H1 (cell line): ENCODE measurements at regions not wholly inside any gene's neighbourhood (a gene's known extent, or its start where the extent isn't known, plus 50 kb on each side); places are given as distances from the start of the nearest gene placed in this dataset.

Experiments
- CTCF ChIA-PET: fragments of 300-600 bp; sonication (Branson Sonifier 250); formaldehyde crosslinking; loops from one replicate; lab custom pipeline; 2021; ENCODE audit not compliant: partially characterized antibody; lab: Charles Lee
- POLR2A ChIA-PET: fragments of 300-600 bp; sonication (Branson Sonifier 250); formaldehyde crosslinking; loops from one replicate; lab custom pipeline; 2021; ENCODE audit warnings: inconsistent platforms; ENCODE audit not compliant: partially characterized antibody; lab: Charles Lee
- DNase-seq, 2 experiments: peaks; one replicate each; pipeline versions ENCODE4 v3.0.0 to v3.0.0-alpha.2; 2010 to 2022; ENCODE audit warnings: low spot score in 2 of 2, low read depth in 1 of 2, mixed read lengths in 1 of 2
- FAIRE-seq: peaks from 2 replicates; lab custom pipeline; 2011; peaks lifted over from hg19 to GRCh38; lab: Jason Lieb, UNC
- H2AFZ ChIP-seq: 2 replicates; pipeline ENCODE4 v1.8.1; 2012; ENCODE audit warnings: low read length, inconsistent platforms
- H2AK5ac ChIP-seq: 2 replicates; pipeline ENCODE4 v1.6.1; 2013; ENCODE audit warnings: low read depth, low read length
- H2BK120ac ChIP-seq: replicated peaks from 2 replicates; pipeline ENCODE3; 2013; ENCODE audit warnings: low read depth, low read length, inconsistent platforms
- H2BK12ac ChIP-seq: 2 replicates; pipeline ENCODE4 v1.6.1; 2013; ENCODE audit warnings: low read depth, low read length
- H2BK15ac ChIP-seq: 2 replicates; pipeline ENCODE4 v1.6.1; 2013; ENCODE audit warnings: low read length
- H2BK20ac ChIP-seq: 2 replicates; pipeline ENCODE4 v1.6.1; 2013; ENCODE audit warnings: low read length
- H2BK5ac ChIP-seq: 2 replicates; pipeline ENCODE4 v1.6.1; 2013; ENCODE audit warnings: low read depth, low read length
- H3K14ac ChIP-seq: 2 replicates; pipeline ENCODE4 v1.6.1; 2013; ENCODE audit warnings: inconsistent platforms; ENCODE audit not compliant: insufficient read length
- H3K18ac ChIP-seq: 2 replicates; pipeline ENCODE4 v1.6.1; 2013; ENCODE audit warnings: low read length; ENCODE audit errors: extremely low read depth
- H3K23ac ChIP-seq: 2 replicates; pipeline ENCODE4 v1.6.1; 2013; ENCODE audit warnings: inconsistent platforms; ENCODE audit not compliant: insufficient read length
- H3K23me2 ChIP-seq: 2 replicates; pipeline ENCODE4 v1.6.1; 2013; ENCODE audit warnings: low read depth, low read length
- H3K27ac ChIP-seq: 2 replicates; pipeline ENCODE4 v1.6.1; 2011; ENCODE audit warnings: low read depth, low read length, inconsistent platforms
- H3K27me3 ChIP-seq, 4 experiments: replicated peaks in 1 of 4; 1 replicate in 1 of 4; 2 replicates in 3 of 4; pipeline versions ENCODE4 v1.6.1 to v1.8.1; 2011 to 2013; ENCODE audit warnings: low read length in 3 of 4, mild to moderate bottlenecking in 3 of 4, inconsistent platforms in 2 of 4, mixed read lengths in 2 of 4, moderate library complexity in 1 of 4; ENCODE audit not compliant: control insufficient read depth in 3 of 4, insufficient read depth in 3 of 4; ENCODE audit errors: extremely low read depth in 1 of 4
- H3K36me3 ChIP-seq, 4 experiments: 2 replicates each; pipeline versions ENCODE4 v1.6.1 to v1.8.1; 2011 to 2013; ENCODE audit warnings: mild to moderate bottlenecking in 4 of 4, low read length in 3 of 4, moderate library complexity in 2 of 4, control low read depth in 1 of 4, inconsistent platforms in 1 of 4; ENCODE audit not compliant: insufficient read depth in 4 of 4, control insufficient read depth in 2 of 4
- H3K4ac ChIP-seq: replicated peaks from 2 replicates; pipeline ENCODE3; 2013; ENCODE audit warnings: low read length, low read depth, mixed read lengths, inconsistent platforms; ENCODE audit not compliant: insufficient read length
- H3K4me1 ChIP-seq, 4 experiments: replicated peaks in 1 of 4; 1 replicate in 1 of 4; 2 replicates in 3 of 4; pipeline versions ENCODE4 v1.6.1 to v1.8.1; 2011 to 2013; ENCODE audit warnings: low read length in 3 of 4, inconsistent platforms in 2 of 4, mixed read lengths in 1 of 4; ENCODE audit not compliant: insufficient read depth in 4 of 4, control insufficient read depth in 3 of 4
- H3K4me2 ChIP-seq, 2 experiments: 2 replicates each; pipeline versions ENCODE4 v1.6.1 to v1.8.1; 2011 to 2013; ENCODE audit warnings: low read depth in 2 of 2, low read length in 2 of 2, control low read depth in 1 of 2, inconsistent platforms in 1 of 2, mild to moderate bottlenecking in 1 of 2; ENCODE audit not compliant: insufficient read depth in 1 of 2
- H3K4me3 ChIP-seq, 4 experiments: fragments of 200-600, 300-600 bp in 1 of 4; sonication (generic), shearing (Covaris generic), sonication (Bioruptor Twin) in 1 of 4; 2 replicates each; pipeline versions ENCODE4 v1.5.1 to v1.8.1; 2011 to 2016; ENCODE audit warnings: low read length in 4 of 4, low read depth in 3 of 4, control low read depth in 2 of 4, inconsistent platforms in 2 of 4, mild to moderate bottlenecking in 2 of 4, mixed read lengths in 1 of 4, moderate library complexity in 1 of 4; ENCODE audit not compliant: insufficient read depth in 2 of 4; ENCODE audit errors: extremely low read depth in 1 of 4
- H3K56ac ChIP-seq: replicated peaks from 2 replicates; pipeline ENCODE3; 2013; ENCODE audit warnings: low read depth, mild to moderate bottlenecking, mixed read lengths, low read length, inconsistent platforms; ENCODE audit not compliant: insufficient read length
- H3K79me1 ChIP-seq: 2 replicates; pipeline ENCODE4 v1.6.1; 2013; ENCODE audit warnings: low read depth, low read length, control low read depth
- H3K79me2 ChIP-seq, 2 experiments: 2 replicates each; pipeline versions ENCODE4 v1.6.1 to v1.8.1; 2012 to 2013; ENCODE audit warnings: low read length in 2 of 2, mild to moderate bottlenecking in 2 of 2, inconsistent platforms in 1 of 2; ENCODE audit not compliant: insufficient read depth in 2 of 2, control insufficient read depth in 1 of 2
- H3K9ac ChIP-seq, 4 experiments: replicated peaks in 1 of 4; 1 replicate in 1 of 4; 2 replicates in 3 of 4; pipeline versions ENCODE4 v1.6.1 to v1.8.1; 2011 to 2013; ENCODE audit warnings: low read depth in 3 of 4, low read length in 3 of 4, control low read depth in 2 of 4, mild to moderate bottlenecking in 2 of 4, moderate library complexity in 2 of 4, inconsistent platforms in 1 of 4; ENCODE audit errors: extremely low read depth in 1 of 4
- H3K9me3 ChIP-seq, 2 experiments: 2 replicates each; pipeline versions ENCODE4 v1.6.1 to v1.8.1; 2012 to 2013; ENCODE audit warnings: mild to moderate bottlenecking in 2 of 2, moderate library complexity in 2 of 2, control low read depth in 1 of 2, inconsistent platforms in 1 of 2, low read depth in 1 of 2, low read length in 1 of 2, mixed read lengths in 1 of 2; ENCODE audit not compliant: insufficient read depth in 2 of 2
- H4K20me1 ChIP-seq, 2 experiments: replicated peaks in 1 of 2; 2 replicates each; pipeline versions ENCODE3 to v1.8.1; 2011 to 2013; ENCODE audit warnings: inconsistent platforms in 2 of 2, low read length in 2 of 2, mild to moderate bottlenecking in 1 of 2; ENCODE audit not compliant: insufficient read depth in 2 of 2, control insufficient read depth in 1 of 2
- H4K5ac ChIP-seq: 2 replicates; pipeline ENCODE4 v1.6.1; 2013; ENCODE audit warnings: low read length, low read depth, mixed read lengths, inconsistent platforms; ENCODE audit not compliant: insufficient read length
- H4K8ac ChIP-seq: 2 replicates; pipeline ENCODE4 v1.8.0; 2013; ENCODE audit warnings: mild to moderate bottlenecking, moderate library complexity, low read length, inconsistent platforms; ENCODE audit not compliant: insufficient read depth; ENCODE audit errors: extremely low read depth
- H4K91ac ChIP-seq: replicated peaks from 2 replicates; pipeline ENCODE3; 2013; ENCODE audit warnings: low read length, mixed read lengths, inconsistent platforms; ENCODE audit not compliant: insufficient read length
- CEBPB ChIP-seq: IDR thresholded peaks from 2 replicates; pipeline ENCODE4 v1.6.1; 2012; ENCODE audit warnings: low read depth, low read length
- POLR2A ChIP-seq, 2 experiments: IDR thresholded peaks; 1 replicate in 1 of 2; 2 replicates in 1 of 2; pipeline ENCODE4 v1.6.1; 2011; ENCODE audit warnings: low read depth in 2 of 2, low read length in 2 of 2, mild to moderate bottlenecking in 2 of 2; ENCODE audit errors: control extremely low read depth in 1 of 2
- SAP30 ChIP-seq: fragments of 300-600 bp; sonication (generic); IDR thresholded peaks from 2 replicates; pipeline ENCODE4 v1.7.1; 2012; ENCODE audit warnings: low read length, moderate library complexity, mild to moderate bottlenecking, inconsistent platforms; ENCODE audit not compliant: insufficient read depth, insufficient replicate concordance
- WGBS, 2 experiments: shearing (Covaris generic) in 1 of 2; methylation state at CpG; one replicate each; pipeline versions ENCODE4 v1.1.6 to v1.1.7; 2013 to 2015; ENCODE audit warnings: low lambda C conversion rate in 2 of 2, mixed read lengths in 2 of 2, inconsistent platforms in 1 of 2, low coverage in 1 of 2, missing lambda C conversion rate in 1 of 2; ENCODE audit not compliant: insufficient replicate concordance in 2 of 2, insufficient coverage in 1 of 2, insufficient read length in 1 of 2; ENCODE audit errors: extremely low coverage in 1 of 2, missing lambda C conversion rate in 1 of 2; 5-methylcytosine and 5-hydroxymethylcytosine counted together
- TF ChIP-seq, protein P1 (sequence below): IDR thresholded peaks from 2 replicates; pipeline ENCODE4 v1.6.1; 2011; ENCODE audit warnings: low read length, improper control_type of control experiment

- H3K18ac ChIP-seq, result no peak overlapping the region
- H2AK5ac ChIP-seq, result no peak overlapping the region
- no peak overlapping the region for H2BK120ac ChIP-seq
- H3K56ac ChIP-seq, result no peak overlapping the region
- no peaks in the 10 kb centered on the region; the same call in 1 of the 2 replicates for H3K23me2 ChIP-seq
- no peak overlapping the region for H2BK20ac ChIP-seq
- no peaks in the 10 kb centered on the region for H3K27me3 ChIP-seq
- H3K4ac ChIP-seq, result no peak overlapping the region
- ChIA-PET CTCF (no interaction called here), POLR2A (no interaction called here)
- no peak overlapping the region for H3K27ac ChIP-seq
- H3K79me1 ChIP-seq, result no peaks in the 10 kb centered on the region
- no peak overlapping the region for H3K23ac ChIP-seq
- H3K4me3 ChIP-seq, result no peak overlapping the region
- no peak overlapping the region for H4K91ac ChIP-seq
- no peaks in the 10 kb centered on the region for H3K36me3 ChIP-seq
- TF ChIP-seq POLR2A (IDR thresholded peaks at IDR 0.05; ENCODE audit: control extremely low read depth in 1 of 2, low read depth in 2 of 2, low read length in 2 of 2) (no peak), SAP30 (no peak), CEBPB (no peak)
- TF ChIP-seq, protein P1, sequence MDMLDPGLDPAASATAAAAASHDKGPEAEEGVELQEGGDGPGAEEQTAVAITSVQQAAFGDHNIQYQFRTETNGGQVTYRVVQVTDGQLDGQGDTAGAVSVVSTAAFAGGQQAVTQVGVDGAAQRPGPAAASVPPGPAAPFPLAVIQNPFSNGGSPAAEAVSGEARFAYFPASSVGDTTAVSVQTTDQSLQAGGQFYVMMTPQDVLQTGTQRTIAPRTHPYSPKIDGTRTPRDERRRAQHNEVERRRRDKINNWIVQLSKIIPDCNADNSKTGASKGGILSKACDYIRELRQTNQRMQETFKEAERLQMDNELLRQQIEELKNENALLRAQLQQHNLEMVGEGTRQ, result no peak
- no peak overlapping the region for H4K8ac ChIP-seq
- H3K14ac ChIP-seq, result no peak overlapping the region
- 93% methylated on average over 11 of the region's 11 CpGs; no CpG with 5 or more reads in 1 of the 2 experiments for WGBS, 2 experiments
- no peak overlapping the region for H2BK5ac ChIP-seq
- no peaks in the 10 kb centered on the region for H3K9me3 ChIP-seq
- no peak overlapping the region for H2BK15ac ChIP-seq
- H3K4me2 ChIP-seq, result no peak overlapping the region
- no peak overlapping the region for H2BK12ac ChIP-seq
- H4K5ac ChIP-seq, result no peak overlapping the region
- DNase-seq (no peak), FAIRE-seq (no peak)
- no peaks in the 10 kb centered on the region for H4K20me1 ChIP-seq
- H3K9ac ChIP-seq, result no peak overlapping the region
- H2AFZ ChIP-seq, result no peak overlapping the region
- no peaks in the 10 kb centered on the region for H3K79me2 ChIP-seq
- peaks cover 0 to 3% (median under 1%) of the 10 kb centered on the region in 4 experiments; a peak in 1 of 7 replicates for H3K4me1 ChIP-seq
These were observed 229.5 kb downstream of the GATA3 start for GRCh38 chr10:8283986-8284385.
